ENCODE measurements at regions not wholly inside any gene's neighbourhood (a gene's known extent, or its start where the extent isn't known, plus 50 kb on each side); places are given as distances from the start of the nearest gene placed in this dataset.

DNA sequence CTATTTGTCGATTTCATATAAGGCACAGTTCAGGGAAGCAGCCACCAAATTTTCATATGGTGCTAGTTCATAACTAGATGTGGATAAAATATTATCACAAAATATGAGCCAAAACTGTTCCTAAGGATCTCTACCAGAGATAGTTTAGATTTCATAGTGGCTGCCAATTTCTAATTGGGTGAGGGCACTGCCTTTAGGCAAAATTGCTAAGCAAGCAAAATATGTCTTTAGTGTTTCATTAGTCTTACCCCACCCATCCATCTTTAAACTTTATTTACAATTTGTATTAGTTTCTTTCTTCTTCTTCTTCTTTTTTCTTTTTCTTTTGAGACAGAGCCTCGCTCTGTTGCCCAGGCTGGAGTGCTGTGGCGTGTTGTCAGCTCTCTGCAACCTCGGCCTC is 77.1 kb upstream of the SLC4A10 start:
- TF ChIP-seq, protein P1, sequence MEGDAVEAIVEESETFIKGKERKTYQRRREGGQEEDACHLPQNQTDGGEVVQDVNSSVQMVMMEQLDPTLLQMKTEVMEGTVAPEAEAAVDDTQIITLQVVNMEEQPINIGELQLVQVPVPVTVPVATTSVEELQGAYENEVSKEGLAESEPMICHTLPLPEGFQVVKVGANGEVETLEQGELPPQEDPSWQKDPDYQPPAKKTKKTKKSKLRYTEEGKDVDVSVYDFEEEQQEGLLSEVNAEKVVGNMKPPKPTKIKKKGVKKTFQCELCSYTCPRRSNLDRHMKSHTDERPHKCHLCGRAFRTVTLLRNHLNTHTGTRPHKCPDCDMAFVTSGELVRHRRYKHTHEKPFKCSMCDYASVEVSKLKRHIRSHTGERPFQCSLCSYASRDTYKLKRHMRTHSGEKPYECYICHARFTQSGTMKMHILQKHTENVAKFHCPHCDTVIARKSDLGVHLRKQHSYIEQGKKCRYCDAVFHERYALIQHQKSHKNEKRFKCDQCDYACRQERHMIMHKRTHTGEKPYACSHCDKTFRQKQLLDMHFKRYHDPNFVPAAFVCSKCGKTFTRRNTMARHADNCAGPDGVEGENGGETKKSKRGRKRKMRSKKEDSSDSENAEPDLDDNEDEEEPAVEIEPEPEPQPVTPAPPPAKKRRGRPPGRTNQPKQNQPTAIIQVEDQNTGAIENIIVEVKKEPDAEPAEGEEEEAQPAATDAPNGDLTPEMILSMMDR (IDR thresholded peaks at IDR 0.05; ENCODE audit: extremely low read depth in 1 of 2, insufficient read depth in 1 of 2, low read depth in 1 of 2, low read length in 2 of 2) = no peak
- TF ChIP-seq POLR2A (IDR thresholded peaks at IDR 0.05; ENCODE audit: low read depth, low read length) = no peak
